ENCODE measurements at regions not wholly inside any gene's neighbourhood (a gene's known extent, or its start where the extent isn't known, plus 50 kb on each side); places are given as distances from the start of the nearest gene placed in this dataset.

- no peak for TF ChIP-seq ZNF138 (CRISPR knock-in tag; conservative IDR thresholded peaks at IDR 0.05)
- no peak for TF ChIP-seq CTCF (IDR thresholded peaks at IDR 0.05)
- TF ChIP-seq NR2C2 (CRISPR knock-in tag; IDR thresholded peaks at IDR 0.05): no peak
- TF ChIP-seq ZNF416 (CRISPR knock-in tag; IDR thresholded peaks at IDR 0.05): no peak
- no peak for TF ChIP-seq PRRX2 (CRISPR knock-in tag; IDR thresholded peaks at IDR 0.05)
- no peak for TF ChIP-seq MAX (CRISPR knock-in tag; IDR thresholded peaks at IDR 0.05)
- TF ChIP-seq USF1 (CRISPR knock-in tag; IDR thresholded peaks at IDR 0.05): no peak
- no peak for TF ChIP-seq TP53 (CRISPR knock-in tag; IDR thresholded peaks at IDR 0.05)
- TF ChIP-seq TEAD1 (CRISPR knock-in tag; IDR thresholded peaks at IDR 0.05): no peak
- TF ChIP-seq SMAD4 (CRISPR knock-in tag; IDR thresholded peaks at IDR 0.05): no peak
- TF ChIP-seq ZNF232 (CRISPR knock-in tag; IDR thresholded peaks at IDR 0.05): no peak
- TF ChIP-seq ELF4 (CRISPR knock-in tag; IDR thresholded peaks at IDR 0.05; ENCODE audit: low read depth): no peak
- TF ChIP-seq KAT7 (CRISPR knock-in tag; IDR thresholded peaks at IDR 0.05; ENCODE audit: borderline replicate concordance): no peak
- TF ChIP-seq ZNF423 (CRISPR knock-in tag; IDR thresholded peaks at IDR 0.05): no peak
These were observed 153.1 kb downstream of the TRIM27 start for GRCh38 chr6:28770732-28771131.

All from WTC11 (cell line).